HG02970 (cell line): ENCODE measurements at regions not wholly inside any gene's neighbourhood (a gene's known extent, or its start where the extent isn't known, plus 50 kb on each side); places are given as distances from the start of the nearest gene placed in this dataset.

Source experiments
- ATAC-seq: cut with Tn5 transposase; IDR thresholded peaks from one replicate; pipeline ENCODE4 v1.9.1; 2021; ENCODE audit warnings: mild to moderate bottlenecking, moderate library complexity, moderate number of reproducible peaks; ENCODE audit not compliant: unreplicated experiment, low FRiP score

DNA sequence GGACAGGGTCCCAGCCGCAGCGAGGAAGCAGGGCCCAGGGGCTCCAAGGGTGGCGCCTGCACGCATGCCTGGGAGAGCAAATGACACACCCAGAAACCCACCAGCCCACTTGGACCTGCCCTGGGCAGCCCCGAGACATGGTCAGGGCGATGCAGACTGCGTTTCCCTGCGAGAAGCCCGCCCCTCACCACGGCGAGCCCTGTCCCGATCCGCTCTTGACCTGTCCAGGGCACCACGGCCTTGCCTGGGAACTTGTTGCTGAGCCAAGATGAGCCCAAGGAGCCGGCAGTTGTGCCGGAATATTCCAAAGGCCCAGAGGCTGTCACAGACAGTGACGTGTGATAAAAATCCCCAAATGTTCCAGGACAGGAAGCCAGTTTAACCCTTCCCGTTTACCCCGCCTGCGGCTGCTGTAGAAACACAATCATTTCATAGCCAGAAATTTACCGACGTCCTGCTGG, 78.1 kb downstream of the SIK1 start:
- ATAC-seq, result no peak

DNA sequence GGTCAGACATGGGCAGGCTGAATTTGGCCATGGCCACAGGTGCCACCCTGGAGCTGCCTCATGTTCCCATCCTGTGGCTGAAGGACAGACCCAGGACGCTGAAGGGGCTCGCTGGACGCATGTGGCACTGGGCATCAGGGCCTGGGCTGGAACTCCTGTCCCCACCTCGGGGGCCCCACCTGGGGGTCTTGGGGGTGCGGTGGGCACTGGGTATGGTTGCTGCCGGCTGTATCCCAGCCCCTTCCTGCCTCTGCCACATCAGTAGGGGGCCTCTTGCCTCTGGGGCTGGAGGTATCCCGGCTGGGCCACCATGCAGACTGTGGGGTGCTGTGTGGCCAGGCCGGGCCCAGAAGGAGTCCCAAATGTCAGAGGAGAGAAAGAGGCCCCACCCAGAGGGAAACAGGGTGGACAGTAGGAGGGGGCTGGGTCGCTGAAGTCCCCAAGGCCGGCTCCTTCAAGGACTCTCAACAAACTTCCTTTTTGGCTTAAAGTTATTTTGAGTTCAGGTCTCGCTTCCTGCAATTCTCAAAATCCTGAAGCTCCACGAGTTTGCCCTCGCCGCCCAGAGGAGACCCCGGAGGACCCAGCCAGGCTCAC, 78.7 kb downstream of the SIK1 start:
- ATAC-seq, result no peak

DNA sequence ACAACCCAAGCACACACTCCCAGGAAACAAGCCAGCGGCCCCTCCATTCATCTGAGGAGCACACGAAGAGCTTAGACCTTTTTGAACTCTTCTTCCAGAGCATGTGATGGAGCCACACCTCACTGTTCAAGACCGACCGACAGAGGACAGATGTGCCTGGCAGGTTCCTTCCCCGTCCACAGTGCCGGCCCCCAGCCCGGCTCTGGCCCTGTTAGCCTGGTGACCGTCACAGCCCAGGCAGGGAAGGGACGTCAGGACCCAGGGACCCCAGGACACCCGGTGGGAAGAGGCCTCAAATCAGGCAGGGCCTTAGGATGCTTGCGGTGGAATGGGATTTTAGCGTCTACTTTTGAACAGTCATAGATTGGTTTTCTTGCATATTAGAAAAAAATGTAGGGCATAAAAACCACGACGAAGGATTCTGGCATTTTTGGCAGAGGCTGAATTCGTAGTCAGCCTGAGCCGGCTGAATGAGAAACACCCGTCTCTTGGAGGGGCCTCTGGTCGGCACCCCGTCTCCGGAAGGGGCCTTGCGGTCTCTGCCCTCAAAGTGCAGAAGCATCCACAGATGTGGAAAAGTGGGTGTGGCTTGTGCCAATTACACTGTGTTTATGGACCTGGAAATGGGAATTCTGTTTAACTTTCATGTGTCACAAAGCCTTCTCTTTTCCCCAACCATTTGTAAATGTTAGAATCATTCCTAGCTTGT, 79.3 kb downstream of the SIK1 start:
- ATAC-seq, result no peak

- no peak for ATAC-seq
Observed at GRCh38 chr21:43346551-43346950, 80.4 kb downstream of the SIK1 start.

DNA sequence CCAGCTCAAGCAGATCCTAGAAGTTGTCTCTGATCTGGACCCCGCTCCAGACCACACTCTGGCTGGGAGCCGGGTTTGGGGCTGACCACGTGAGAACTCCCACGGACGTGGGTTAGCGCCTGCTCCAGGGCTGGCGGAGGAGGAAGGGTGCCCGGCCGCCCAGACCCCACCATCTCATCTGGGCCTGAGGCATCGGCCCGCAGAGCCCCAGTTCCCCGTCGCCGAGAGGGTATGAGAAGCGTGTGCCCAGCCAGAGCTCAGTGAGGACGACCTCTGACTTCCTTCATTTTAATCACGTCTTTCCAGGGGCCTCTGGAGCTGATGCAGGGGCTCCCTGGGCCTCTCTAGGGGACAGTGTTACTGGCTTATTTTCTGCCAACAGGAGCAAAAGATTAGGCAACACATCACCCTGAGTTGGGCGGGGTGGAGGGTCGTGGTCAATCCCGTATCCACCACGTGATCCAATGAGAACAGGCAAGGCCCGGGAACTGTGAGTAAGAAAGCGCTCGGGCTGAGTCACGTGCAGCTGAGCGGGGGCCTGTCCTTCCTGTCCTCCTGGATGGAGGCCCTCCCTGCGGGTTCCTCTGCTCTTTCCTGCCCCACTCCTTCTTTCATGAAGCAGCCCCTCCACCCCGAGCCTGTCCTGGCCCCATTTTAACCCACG, 81.1 kb downstream of the SIK1 start:
- ATAC-seq, result no peak

DNA sequence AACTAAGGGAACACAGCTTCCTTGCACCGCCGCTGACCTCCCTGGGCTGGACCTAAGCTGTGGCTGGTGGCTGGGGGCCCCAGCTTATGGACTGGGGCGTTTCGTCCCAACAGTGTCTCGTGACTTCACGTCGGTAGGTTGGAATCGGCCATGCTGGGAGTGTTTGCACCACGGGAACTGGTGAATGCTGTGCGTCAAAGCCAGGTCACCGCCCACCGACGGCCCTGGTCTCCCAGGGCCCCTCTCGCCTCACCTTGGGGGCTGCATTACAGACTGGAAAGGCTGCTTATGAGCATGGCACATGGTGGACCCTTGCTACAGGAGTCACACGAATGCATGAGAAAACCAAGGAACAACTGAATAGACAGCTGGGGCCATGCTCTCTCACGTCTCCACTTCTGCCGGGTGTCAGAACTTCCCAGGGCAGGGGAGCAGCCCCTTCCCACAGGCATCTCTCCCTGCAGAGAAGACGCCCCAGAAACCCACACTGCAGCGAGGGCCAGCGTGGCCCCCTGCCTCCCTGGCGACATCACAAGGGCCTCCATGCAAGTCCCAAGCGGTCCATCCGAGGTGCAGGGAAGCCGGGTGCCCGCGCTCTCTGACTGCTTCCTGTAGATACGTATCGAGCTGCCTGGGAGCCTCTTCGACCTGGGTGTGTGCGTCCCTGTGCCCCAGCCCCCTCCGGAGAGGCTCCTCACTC, 81.7 kb downstream of the SIK1 start:
- no peak for ATAC-seq

GRCh38 chr21:43343992-43344886, 82.7 kb downstream of the SIK1 start:
- no peak for ATAC-seq

- ATAC-seq, result no peak
Observed at GRCh38 chr21:43343095-43343991, 83.6 kb downstream of the SIK1 start.

DNA sequence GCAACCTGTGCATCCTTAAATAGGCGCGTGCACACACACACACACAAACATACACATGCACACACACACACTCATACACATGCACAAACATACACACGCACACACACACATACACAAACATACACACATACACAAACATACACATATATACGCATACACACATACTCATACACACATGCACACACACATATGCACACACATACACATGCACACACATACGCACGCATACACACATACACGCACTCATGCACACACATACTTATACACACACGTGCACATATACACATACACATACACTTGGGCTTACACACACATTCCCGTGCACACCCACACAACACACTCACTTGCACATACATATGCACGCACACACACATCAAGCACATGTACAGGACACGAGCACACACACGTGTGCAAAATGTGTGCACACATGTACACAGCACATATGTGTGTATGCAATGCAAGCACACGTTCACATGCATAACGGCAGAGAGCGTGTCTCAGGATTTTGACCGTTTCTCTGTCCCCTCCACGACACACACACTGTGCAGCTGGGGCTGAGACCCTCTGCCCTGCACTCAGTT, 84.5 kb downstream of the SIK1 start:
- ATAC-seq, result no peak

DNA sequence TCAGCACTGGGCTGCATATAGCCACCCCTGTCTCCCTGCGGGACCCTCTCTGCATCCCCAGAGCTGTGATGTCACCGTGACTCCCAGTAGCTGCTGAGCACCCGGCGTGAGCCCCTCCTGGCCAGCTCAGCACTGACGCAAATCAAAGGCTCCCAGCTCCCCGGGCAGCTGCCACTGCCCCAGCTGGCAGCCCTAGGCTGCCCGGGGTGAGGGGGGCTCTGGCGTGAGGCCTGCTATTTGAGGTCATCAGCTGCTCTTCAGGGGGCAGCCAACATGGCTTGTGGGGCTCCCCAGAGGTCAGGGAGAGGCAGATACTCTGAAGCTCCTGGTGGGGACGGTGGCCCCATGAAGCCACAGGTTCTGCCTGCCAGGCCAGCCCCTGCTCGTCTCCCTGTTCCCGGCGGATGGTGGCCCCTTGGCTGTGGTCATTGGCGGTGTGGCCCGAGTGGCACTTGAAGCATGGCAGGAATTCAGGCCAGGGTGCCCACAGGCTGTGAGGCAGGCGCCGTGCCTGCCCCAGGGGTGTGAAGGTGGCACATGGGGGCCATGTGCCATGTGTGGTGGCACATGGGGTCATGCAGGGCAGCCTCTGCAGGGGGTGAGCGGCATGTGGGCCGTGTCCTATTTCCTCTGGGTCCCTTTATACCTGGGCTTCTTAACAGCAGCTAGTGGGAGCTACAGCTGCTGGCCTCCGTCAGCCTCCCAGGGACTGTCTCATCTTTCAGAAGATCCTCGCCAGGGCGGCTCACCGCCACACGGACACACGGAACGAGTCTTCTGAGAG, 85.4 kb downstream of the SIK1 start:
- no peak for ATAC-seq

DNA sequence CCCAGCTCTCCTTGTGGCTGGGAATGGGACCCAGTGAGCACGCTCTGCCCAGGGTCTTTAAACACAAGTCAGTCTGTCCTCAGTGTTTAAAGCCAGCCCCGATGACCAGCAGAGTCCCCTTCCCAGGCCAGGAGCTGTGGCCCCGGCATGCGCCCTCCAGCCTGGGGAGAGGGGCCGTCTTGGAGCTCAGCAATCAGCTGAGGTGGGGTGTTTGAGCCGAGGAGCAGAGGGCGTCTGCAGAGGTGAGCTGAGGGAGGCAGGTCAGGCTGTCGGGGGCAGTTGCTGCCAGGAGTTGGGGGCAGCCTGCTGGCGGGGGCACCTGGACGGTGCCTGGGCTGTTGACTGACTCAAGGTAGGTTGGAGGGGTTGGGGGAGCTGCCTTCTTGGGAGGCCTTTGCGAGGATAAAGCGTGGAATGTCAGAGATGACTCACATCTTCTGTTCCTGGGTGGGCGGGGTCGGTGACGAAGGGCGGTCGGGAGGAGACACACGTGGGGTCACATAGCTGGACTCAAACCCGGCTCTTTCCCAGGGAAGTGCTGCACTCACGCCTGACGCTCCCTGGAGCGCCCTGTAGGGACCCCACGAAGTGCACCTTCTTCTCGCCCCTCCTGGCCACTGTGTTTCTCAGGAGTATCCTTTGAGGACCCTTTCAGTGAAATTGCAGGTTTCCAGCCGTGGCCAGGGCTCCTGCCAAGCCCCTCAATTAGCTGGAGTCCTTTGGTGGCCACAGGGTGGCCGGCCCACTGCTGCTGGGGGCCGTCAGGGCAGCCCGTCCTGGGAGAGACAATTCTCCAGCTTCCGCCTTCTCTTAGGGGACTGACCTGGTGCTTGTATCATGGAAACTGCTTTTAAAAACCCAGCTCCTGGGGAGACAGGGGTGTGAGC, 86.2 kb downstream of the SIK1 start:
- no peak for ATAC-seq

GRCh38 chr21:43339668-43340067, 87.3 kb downstream of the SIK1 start:
- no peak for ATAC-seq

DNA sequence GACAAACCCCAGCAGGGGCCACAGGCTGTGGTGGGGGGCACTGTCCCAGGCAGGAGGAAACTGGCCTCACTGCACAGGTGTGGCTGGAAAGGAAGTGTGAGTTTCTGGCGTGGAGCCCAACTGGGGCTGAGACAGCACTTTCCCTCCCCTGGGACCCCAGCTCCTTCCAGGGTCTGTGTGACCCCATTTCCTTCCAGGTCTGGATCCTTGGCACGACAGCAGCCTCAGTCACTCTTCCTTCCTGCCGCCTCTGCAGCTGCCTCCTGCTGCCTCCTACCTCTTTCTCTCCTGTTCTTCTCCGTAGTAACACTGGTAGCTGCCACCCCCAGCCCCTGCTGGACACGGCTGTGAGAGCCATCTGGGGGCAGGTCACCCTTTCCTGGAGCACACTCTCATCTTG, 88.0 kb downstream of the SIK1 start:
- no peak for ATAC-seq

DNA sequence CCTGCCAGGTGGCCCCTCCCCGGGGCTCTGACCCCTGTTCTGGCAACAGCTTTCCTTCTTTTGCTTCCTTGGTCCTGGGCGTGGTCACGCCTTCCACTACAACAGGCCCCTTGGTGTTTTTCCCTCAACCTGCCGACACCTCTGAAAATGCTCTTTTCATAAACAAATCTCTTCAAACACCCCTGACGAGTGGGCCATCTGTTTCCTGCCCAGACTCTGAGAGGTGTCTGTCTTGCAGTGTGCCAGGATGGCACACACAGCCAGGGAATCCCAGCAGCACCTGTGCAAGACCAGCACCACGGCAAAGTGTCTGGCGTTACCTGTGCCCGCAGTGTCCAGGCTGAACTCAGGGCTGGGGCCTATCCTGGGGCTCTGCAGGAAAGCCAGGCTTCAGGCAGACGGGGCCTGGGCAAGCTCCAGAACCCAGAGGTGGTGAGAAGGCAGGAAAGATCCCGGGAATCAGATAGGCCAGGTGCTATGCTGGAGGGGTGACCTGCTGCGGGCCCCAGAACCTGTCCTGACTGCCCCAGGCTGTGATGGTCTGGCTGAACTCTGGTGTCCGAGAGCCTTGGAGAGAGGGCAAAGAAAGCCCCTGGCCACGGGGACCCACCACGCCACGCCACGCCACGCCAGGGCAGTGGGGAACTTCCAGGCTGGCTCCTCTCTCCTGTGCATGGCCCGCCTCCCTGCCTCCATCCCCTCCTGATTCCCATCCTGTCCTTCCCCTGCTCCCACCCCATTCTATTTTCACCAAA, 88.9 kb downstream of the SIK1 start:
- ATAC-seq, result no peak

DNA sequence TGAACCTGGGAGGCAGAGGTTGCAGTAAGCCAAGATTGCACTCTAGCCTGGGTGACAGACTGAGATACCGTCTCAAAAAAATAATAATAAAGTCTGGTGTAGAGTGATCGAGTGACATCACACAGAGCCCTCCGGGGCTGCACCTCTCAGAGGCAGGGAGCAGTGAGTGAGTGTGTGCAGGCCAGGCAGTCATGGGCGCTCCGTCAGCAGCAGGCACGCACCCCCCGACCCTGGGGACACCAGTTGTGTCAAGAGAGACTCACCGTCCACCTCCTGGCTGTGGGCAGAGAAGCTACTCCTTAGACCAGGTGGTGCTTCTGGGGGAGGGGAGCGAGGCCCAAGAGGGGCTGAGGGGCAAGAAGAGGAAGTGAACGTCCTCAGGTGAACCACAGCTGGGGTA, 91.8 kb downstream of the SIK1 start:
- no peak for ATAC-seq

- ATAC-seq, result no peak
Observed at GRCh38 chr21:43334214-43334958, 92.5 kb downstream of the SIK1 start.
